ENCODE measurements at regions not wholly inside any gene's neighbourhood (a gene's known extent, or its start where the extent isn't known, plus 50 kb on each side); places are given as distances from the start of the nearest gene placed in this dataset.

DNA sequence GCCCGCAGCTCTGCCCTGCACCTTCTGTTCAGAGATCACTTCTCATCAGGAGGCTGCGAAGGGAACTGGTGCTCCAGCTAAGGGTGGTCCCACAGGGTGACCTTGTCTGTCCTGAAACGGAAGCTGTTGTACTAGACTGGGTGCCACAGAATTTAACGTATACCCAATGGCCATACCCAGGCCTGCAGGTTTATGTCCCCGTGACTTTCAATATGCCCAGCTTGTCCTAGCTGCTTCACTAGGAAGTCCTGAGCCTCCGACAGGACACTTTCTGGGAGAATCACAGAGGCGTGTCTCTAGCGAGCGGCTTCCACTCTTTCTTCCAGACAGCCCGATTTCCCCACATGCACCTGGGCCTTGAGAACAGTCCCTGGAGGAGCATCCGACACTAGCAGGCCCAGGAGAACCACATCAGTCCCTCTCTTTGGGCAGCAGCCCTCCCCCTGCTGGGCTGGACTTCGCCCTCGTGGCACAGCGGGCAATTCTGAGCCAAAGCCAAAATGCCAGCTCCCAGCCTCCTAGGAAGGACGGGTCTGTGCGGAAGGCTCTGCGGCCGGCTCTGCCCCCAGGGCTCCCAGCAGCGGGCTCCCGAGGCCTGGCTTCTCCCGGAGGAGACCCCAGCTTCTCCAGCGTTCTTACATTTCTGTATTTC lies 91.9 kb upstream of the OTOS start:
- TF ChIP-seq DPF2 (IDR thresholded peaks at IDR 0.05) (no peak), YY1 (IDR thresholded peaks at IDR 0.05; ENCODE audit: low read depth, low read length) (no peak), POLR2A (IDR thresholded peaks at IDR 0.05; ENCODE audit: low read depth, low read length) (no peak), BHLHE40 (IDR thresholded peaks at IDR 0.05; ENCODE audit: borderline replicate concordance in 1 of 2, low read depth in 2 of 2, low read length in 1 of 2) (no peak)
- TF ChIP-seq, protein P1, sequence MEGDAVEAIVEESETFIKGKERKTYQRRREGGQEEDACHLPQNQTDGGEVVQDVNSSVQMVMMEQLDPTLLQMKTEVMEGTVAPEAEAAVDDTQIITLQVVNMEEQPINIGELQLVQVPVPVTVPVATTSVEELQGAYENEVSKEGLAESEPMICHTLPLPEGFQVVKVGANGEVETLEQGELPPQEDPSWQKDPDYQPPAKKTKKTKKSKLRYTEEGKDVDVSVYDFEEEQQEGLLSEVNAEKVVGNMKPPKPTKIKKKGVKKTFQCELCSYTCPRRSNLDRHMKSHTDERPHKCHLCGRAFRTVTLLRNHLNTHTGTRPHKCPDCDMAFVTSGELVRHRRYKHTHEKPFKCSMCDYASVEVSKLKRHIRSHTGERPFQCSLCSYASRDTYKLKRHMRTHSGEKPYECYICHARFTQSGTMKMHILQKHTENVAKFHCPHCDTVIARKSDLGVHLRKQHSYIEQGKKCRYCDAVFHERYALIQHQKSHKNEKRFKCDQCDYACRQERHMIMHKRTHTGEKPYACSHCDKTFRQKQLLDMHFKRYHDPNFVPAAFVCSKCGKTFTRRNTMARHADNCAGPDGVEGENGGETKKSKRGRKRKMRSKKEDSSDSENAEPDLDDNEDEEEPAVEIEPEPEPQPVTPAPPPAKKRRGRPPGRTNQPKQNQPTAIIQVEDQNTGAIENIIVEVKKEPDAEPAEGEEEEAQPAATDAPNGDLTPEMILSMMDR (IDR thresholded peaks at IDR 0.05 in 2 of 3, conservative IDR thresholded peaks at IDR 0.05 in 1 of 3; ENCODE audit: control insufficient read depth in 2 of 3, extremely low read depth in 1 of 3, insufficient read depth in 1 of 3, low read depth in 3 of 3, low read length in 3 of 3) = no peak

Data from GM12878 (cell line).